HCT116 (cell line): ENCODE measurements at regions not wholly inside any gene's neighbourhood (a gene's known extent, or its start where the extent isn't known, plus 50 kb on each side); places are given as distances from the start of the nearest gene placed in this dataset.
A peak's percentile ranks its signal among the peaks of the same experiment; 100 is the strongest.

Experiments used
- ATAC-seq: fragments of 200-7000 bp; cut with Tn5 transposase; 2 replicates; pipeline ENCODE4 v1.9.1; 2020; ENCODE audit warnings: mild to moderate bottlenecking, moderate library complexity
- BruUV-seq: library from RNA; stranded (reverse); fragments of 400-500 nt; replicated peaks from 2 replicates; lab custom pipeline; 2021; lab: Mats Ljungman, UMichigan
- CTCF ChIA-PET: fragments of 300-600 bp; sonication (Branson Sonifier 250); formaldehyde crosslinking; loops from one replicate; lab custom pipeline; 2021; ENCODE audit warnings: antibody characterized with exemption; lab: Charles Lee
- POLR2A ChIA-PET: fragments of 300-600, 350-600 bp; sonication (Branson Sonifier 250); formaldehyde crosslinking; loops from one replicate; lab custom pipeline; 2021; ENCODE audit warnings: antibody characterized with exemption; lab: Charles Lee
- RAD21 ChIA-PET, 2 experiments: fragments of 300-600 bp; sonication (Branson Sonifier 250); formaldehyde crosslinking; loops; one replicate each; lab custom pipeline; 2023; ENCODE audit warnings: low total read pairs in 2 of 2; ENCODE audit not compliant: uncharacterized antibody in 2 of 2, unreplicated experiment in 2 of 2, low non-redundant PET in 1 of 2; lab: Charles Lee
- DNase-seq: peaks from one replicate; pipeline ENCODE4 v3.0.0-alpha.2; 2010; ENCODE audit warnings: low read depth, low spot score
- H2AFZ ChIP-seq: fragments of 200-600 bp; shearing (Covaris generic), sonication (generic); 2 replicates; pipeline ENCODE4 v1.6.1; 2017; ENCODE audit warnings: low read depth, mixed run types, mixed read lengths, antibody characterized with exemption, low read length; ENCODE audit not compliant: poor library complexity, severe bottlenecking
- H3K27ac ChIP-seq: 2 replicates; pipeline ENCODE4 v1.5.1; 2012; ENCODE audit warnings: low read depth, low read length
- H3K27me3 ChIP-seq: fragments of 200-600 bp; sonication (generic); 2 replicates; pipeline ENCODE4 v1.6.1; 2016; ENCODE audit warnings: mixed run types, low read length, mixed read lengths; ENCODE audit not compliant: insufficient read depth
- H3K36me3 ChIP-seq, 2 experiments: fragments of 200-500 bp in 1 of 2; fragments of 200-600 bp in 1 of 2; sonication (Bioruptor generic) in 1 of 2; sonication (generic) in 1 of 2; 2 replicates each; pipeline versions ENCODE4 v1.5.1 to v1.6.1; 2014 to 2016; ENCODE audit warnings: low read length in 2 of 2, inconsistent platforms in 1 of 2, mixed read lengths in 1 of 2, mixed run types in 1 of 2; ENCODE audit not compliant: insufficient read depth in 2 of 2, control insufficient read depth in 1 of 2
- H3K4me1 ChIP-seq, 2 experiments: fragments of 200-600 bp in 1 of 2; sonication (generic) in 1 of 2; 2 replicates each; pipeline versions ENCODE4 v1.5.1 to v1.6.1; 2012 to 2017; ENCODE audit warnings: low read length in 2 of 2, inconsistent platforms in 1 of 2, mild to moderate bottlenecking in 1 of 2, mixed read lengths in 1 of 2, mixed run types in 1 of 2, moderate library complexity in 1 of 2; ENCODE audit not compliant: insufficient read depth in 2 of 2, control insufficient read depth in 1 of 2
- H3K4me2 ChIP-seq: fragments of 200-600 bp; sonication (generic); 2 replicates; pipeline ENCODE4 v1.6.1; 2017; ENCODE audit warnings: mixed run types, low read length, mixed read lengths
- H3K4me3 ChIP-seq, 2 experiments: fragments of 200-600 bp in 1 of 2; sonication (generic) in 1 of 2; replicated peaks in 1 of 2; 2 replicates each; pipeline ENCODE4 v1.5.1; 2011 to 2016; ENCODE audit warnings: low read length in 2 of 2, control low read depth in 1 of 2, low read depth in 1 of 2, mild to moderate bottlenecking in 1 of 2, mixed read lengths in 1 of 2, mixed run types in 1 of 2
- H3K79me2 ChIP-seq: fragments of 200-600 bp; sonication (generic); 2 replicates; pipeline ENCODE4 v1.6.1; 2017; ENCODE audit warnings: mild to moderate bottlenecking, mixed run types, low read length, moderate library complexity, mixed read lengths; ENCODE audit not compliant: insufficient read depth
- H3K9ac ChIP-seq: fragments of 200-600 bp; sonication (generic); 2 replicates; pipeline ENCODE4 v1.6.1; 2016; ENCODE audit warnings: low read length, mixed read lengths
- H3K9me2 ChIP-seq: fragments of 200-600 bp; sonication (generic), shearing (Covaris generic); 2 replicates; pipeline ENCODE4 v1.6.1; 2017; ENCODE audit warnings: mixed run types, mild to moderate bottlenecking, moderate library complexity; ENCODE audit not compliant: insufficient read depth
- H3K9me3 ChIP-seq, 2 experiments: fragments of 200-500 bp in 1 of 2; fragments of 200-600 bp in 1 of 2; sonication (Bioruptor generic) in 1 of 2; sonication (generic) in 1 of 2; 2 replicates each; pipeline ENCODE4 v1.6.1; 2014 to 2017; ENCODE audit warnings: low read length in 2 of 2, mixed read lengths in 2 of 2, inconsistent platforms in 1 of 2, low read depth in 1 of 2, mild to moderate bottlenecking in 1 of 2, mixed run types in 1 of 2, moderate library complexity in 1 of 2; ENCODE audit not compliant: control insufficient read depth in 1 of 2, insufficient read depth in 1 of 2
- H4K20me1 ChIP-seq: fragments of 200-600 bp; sonication (generic), shearing (Covaris generic); 2 replicates; pipeline ENCODE4 v1.6.1; 2017; ENCODE audit warnings: mixed run types, mild to moderate bottlenecking, moderate library complexity; ENCODE audit not compliant: insufficient read depth
- CTCF ChIP-seq, 3 experiments: fragments of 200-600 bp in 1 of 3; sonication (generic) in 1 of 3; IDR thresholded peaks in 2 of 3; conservative IDR thresholded peaks in 1 of 3; 2 replicates each; pipeline ENCODE4 v1.5.1; 2012 to 2017; ENCODE audit warnings: low read depth in 2 of 3, low read length in 2 of 3, antibody characterized with exemption in 1 of 3, borderline replicate concordance in 1 of 3, control low read depth in 1 of 3, mild to moderate bottlenecking in 1 of 3, mixed read lengths in 1 of 3, mixed run types in 1 of 3, moderate library complexity in 1 of 3; ENCODE audit not compliant: insufficient read depth in 1 of 3
- EGR1 ChIP-seq: IDR thresholded peaks from 2 replicates; pipeline ENCODE4 v1.6.1; 2012; ENCODE audit warnings: low read depth
- EZH2 ChIP-seq: fragments of 200-600 bp; sonication (generic); IDR thresholded peaks from 2 replicates; pipeline ENCODE4 v1.6.1; 2017; ENCODE audit warnings: antibody characterized with exemption, mixed run types
- EZH2phosphoT487 ChIP-seq: fragments of 200-600 bp; IDR thresholded peaks from 2 replicates; pipeline ENCODE4 v1.6.1; 2018; ENCODE audit warnings: antibody characterized with exemption, borderline replicate concordance
- POLR2A ChIP-seq: IDR thresholded peaks from 2 replicates; pipeline ENCODE4 v1.7.0; 2011; ENCODE audit warnings: borderline replicate concordance; ENCODE audit not compliant: insufficient read depth, insufficient read length; ENCODE audit errors: extremely low read depth
- REST ChIP-seq: IDR thresholded peaks from 2 replicates; pipeline ENCODE4 v1.6.1; 2012; ENCODE audit warnings: low read depth
- ZBTB33 ChIP-seq: IDR thresholded peaks from 2 replicates; pipeline ENCODE4 v1.6.1; 2011; ENCODE audit warnings: mild to moderate bottlenecking, low read length, moderate library complexity; ENCODE audit not compliant: insufficient replicate concordance; ENCODE audit errors: extremely low read depth
- intact Hi-C: fragments of 100-400 bp; cut with micrococcal nuclease; formaldehyde crosslinking; loops from 2 replicates; pipeline ENCODE4 v1.10.0; 2022

GRCh38 chr20:22438926-22439325, 145.4 kb downstream of the FOXA2 start:
- peak; percentile 4 for DNase-seq
- Histone ChIP-seq H2AFZ (no peak overlapping the region), H3K9me3 (no peaks in the 10 kb centered on the region), H3K9ac (no peak overlapping the region)
- RAD21 ChIA-PET, result no interaction called here
- TF ChIP-seq POLR2A, result no peak
- TF ChIP-seq CTCF (IDR thresholded peaks at IDR 0.05 in 2 of 3, conservative IDR thresholded peaks at IDR 0.05 in 1 of 3; ENCODE audit: borderline replicate concordance in 1 of 3, insufficient read depth in 1 of 3, low read depth in 2 of 3, low read length in 2 of 3), result peak in 2 of 3 experiments; percentile 47 to 50; a peak in 3 of 6 replicates
- TF ChIP-seq, all 23 proteins: peak for 1
- intact Hi-C loops, result no loop called here
- Histone ChIP-seq H3K4me1 (no peaks in the 10 kb centered on the region), H3K27ac (no peak overlapping the region), H3K79me2 (no peaks in the 10 kb centered on the region), H3K4me3 (no peak overlapping the region), H3K36me3 (no peaks in the 10 kb centered on the region), H4K20me1 (no peaks in the 10 kb centered on the region), H3K4me2 (no peak overlapping the region), H3K9me2 (no peaks in the 10 kb centered on the region), H3K27me3 (no peaks in the 10 kb centered on the region)
- POLR2A ChIA-PET, result no interaction called here
- no TSS peak for BruUV-seq
- ATAC-seq, result peak; percentile 92
- CTCF ChIA-PET, result no interaction called here

DNA sequence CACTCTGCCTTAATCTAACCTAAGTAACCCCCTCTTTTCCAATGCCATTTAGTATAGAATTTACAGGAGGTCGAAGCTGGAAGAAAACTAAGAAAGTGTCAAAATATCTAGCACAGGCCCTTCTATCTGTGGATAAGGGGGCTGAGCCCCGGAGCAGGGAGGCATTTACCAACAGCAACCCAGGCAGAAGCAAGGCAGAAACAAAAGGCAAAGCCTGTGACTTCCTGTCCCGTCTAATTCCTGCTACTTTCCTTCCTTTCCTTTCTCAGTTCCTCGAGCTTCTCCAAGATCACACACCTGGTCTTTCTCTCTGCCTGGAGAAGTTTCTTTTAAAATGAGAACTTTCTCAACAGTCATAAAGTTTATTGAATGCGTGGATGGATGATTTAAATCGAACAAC, 146.0 kb downstream of the FOXA2 start:
- intact Hi-C loops, result no loop called here
- ChIA-PET POLR2A (no interaction called here), RAD21 (no interaction called here), CTCF (no interaction called here)
- Histone ChIP-seq H3K79me2 (no peaks in the 10 kb centered on the region), H3K4me1 (no peaks in the 10 kb centered on the region), H3K9me2 (no peaks in the 10 kb centered on the region), H3K27ac (no peak overlapping the region), H3K4me3 (no peak overlapping the region), H3K9ac (no peak overlapping the region), H2AFZ (no peak overlapping the region), H3K9me3 (no peaks in the 10 kb centered on the region), H3K36me3 (no peaks in the 10 kb centered on the region), H4K20me1 (no peaks in the 10 kb centered on the region), H3K4me2 (no peak overlapping the region), H3K27me3 (no peaks in the 10 kb centered on the region)
- ATAC-seq (no peak), DNase-seq (no peak)
- no TSS peak for BruUV-seq
- TF ChIP-seq EZH2, result no peak
- TF ChIP-seq POLR2A, result no peak
- TF ChIP-seq ZBTB33, result no peak
- TF ChIP-seq EZH2phosphoT487, result no peak
- no peak for TF ChIP-seq EGR1
- TF ChIP-seq REST, result no peak
- TF ChIP-seq CTCF (IDR thresholded peaks at IDR 0.05 in 2 of 3, conservative IDR thresholded peaks at IDR 0.05 in 1 of 3; ENCODE audit: borderline replicate concordance in 1 of 3, insufficient read depth in 1 of 3, low read depth in 2 of 3, low read length in 2 of 3), result no peak
